ENCODE measurements at regions not wholly inside any gene's neighbourhood (a gene's known extent, or its start where the extent isn't known, plus 50 kb on each side); places are given as distances from the start of the nearest gene placed in this dataset.
"Not testable (repeated sequence)": the region's sequence is repeated elsewhere in the genome, so short reads cannot be mapped to it uniquely, and the experiment has no call there.

DNA sequence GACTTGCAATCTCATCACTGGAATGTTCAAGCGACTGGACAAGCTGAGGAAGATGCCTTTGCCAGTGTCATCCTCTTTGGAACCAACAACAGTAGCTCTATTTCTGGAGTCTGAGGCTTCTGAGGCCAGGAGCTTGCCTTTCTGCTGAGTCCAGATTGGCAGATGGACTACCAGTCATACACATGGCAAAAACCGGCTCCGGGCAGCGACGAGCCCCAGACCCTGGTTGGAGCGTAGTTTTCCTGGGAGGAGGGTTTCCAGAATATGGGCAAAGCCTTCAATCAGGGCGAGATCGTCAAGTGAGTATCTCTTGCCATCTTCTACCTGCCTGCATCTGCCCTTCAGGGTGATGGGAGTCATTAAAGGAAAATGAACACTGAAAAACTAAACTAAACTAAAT lies 807.9 kb downstream of the C4orf33 start:
- no peak for DNase-seq

DNA sequence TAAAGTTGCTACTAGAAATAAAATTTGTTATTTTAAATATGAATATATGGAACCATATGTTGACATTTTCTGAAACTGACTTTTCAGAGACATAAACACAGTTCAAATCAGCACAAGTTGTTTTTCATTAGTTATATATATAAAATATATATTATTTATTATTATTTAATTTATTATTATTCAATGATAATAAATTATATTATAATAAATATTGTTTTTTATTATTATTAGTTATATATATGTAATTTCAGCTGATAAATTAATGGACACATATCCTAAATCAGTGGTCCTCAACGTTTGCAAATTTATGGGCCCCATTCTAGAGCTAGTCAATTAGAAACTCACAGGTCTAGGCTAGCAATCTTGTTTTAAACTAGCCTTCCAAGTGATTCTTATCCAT lies 809.3 kb downstream of the C4orf33 start:
- DNase-seq: no peak

DNA sequence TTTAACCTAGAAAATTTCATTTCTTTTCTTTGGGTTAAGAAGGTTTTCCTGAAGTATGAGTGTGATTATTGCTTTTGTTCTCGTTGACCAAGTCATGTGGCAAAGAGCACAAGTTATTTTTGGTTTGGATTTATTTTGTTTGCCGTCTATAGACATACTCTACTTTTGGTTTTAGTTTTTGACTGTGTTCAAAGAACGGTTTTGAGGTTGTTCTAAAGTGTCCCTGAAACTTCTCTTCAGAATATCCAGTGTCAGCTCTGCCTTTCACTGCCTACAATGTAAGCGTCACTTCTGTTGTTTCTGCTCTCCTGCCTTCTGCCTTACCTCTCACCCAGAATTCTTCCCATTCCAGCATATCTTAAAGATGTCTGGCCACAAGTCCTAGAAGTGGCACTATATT lies 812.2 kb downstream of the C4orf33 start:
- no peak for DNase-seq

DNA sequence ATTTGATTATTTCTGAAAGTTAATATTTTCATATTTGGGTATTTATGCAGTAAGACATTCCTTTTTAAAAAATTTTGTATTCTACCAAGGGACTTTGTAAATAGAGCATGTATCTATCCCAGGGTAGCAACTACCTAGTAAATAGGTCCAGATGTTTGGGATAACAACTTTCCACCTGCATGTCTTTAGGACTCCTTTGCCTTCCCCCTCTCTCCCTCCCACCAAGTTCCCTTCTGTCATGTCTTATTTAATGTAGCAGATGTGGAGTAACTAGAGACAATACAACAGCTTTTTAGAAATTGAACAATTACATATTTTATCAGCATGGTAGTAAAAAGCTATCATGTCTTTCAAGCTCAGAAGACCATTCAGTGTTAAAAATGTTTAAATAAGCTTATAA lies 821.0 kb downstream of the C4orf33 start:
- DNase-seq: no peak

DNA sequence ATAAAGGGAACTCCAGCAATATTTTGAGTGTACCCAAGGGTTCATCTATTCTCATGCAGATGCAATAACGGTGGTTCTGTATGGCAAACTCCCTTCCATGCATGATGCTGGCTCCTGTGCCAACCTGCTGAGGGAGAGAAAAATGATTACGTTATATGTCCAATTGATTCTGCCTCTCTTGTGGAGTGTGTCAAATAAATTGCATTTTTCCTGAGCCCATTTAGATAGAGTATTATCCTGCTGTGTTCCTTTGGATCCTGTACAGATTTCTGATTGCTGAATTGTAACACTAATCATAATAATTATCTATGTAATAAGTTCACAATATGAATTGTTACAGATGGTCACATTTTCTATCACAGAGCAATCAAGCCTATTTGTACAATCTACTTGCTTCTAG lies 821.7 kb downstream of the C4orf33 start:
- DNase-seq: no peak

DNA sequence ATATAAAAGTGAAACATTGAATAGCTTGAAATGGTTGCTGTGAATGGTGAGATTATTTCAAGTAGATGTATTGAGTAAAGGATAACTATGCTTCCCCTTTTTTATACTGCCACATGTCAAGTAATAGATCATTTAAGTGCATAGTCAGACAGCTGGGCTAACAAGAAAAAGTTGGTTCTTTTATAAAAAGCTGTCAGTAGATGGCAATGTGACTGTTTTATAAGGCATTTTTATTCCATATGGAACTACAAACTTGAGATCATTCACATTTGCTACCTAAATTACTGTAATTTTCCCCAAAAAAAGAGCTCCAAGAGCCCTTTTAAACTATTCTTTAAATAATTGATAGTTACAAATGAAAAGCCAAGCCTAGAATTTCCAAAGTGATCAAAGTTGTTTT lies 831.0 kb downstream of the C4orf33 start:
- no peak for DNase-seq

DNA sequence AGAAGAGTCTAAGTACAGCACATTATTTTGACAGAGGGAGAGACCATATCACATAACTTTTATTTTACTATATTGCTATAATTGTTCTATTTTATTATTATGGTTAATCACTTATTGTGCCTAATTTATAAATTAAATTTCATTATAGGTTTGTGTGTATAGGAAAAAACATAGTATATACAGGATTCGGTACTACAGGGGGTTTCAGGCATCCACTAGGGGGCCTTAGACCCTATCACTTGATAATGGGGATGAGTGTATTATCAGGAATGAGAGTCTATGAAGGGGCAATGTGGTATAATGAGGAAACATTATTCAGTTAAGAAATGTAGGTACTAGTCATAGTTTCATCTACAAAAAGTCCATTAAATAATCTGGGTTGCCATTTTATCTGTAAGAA lies 833.1 kb downstream of the C4orf33 start:
- DNase-seq: no peak

DNA sequence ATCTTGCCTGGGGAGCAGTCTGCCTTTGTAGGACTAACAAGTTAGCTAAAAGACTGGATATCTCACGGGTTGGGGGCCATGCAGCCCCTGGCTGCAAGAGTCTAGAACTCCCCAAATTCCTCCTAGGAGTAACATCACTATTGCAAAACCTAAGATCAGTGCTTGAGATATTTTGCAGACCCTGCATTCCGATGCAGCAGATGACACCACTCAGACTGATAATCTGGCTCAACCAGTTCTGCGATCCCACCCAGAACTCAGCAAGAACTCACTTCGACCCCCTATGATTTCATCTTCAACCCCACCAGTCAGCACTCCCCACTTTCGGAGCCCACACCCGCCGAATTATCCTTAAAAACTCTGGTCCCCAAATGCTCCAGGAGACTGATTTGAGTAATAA lies 834.0 kb downstream of the C4orf33 start:
- DNase-seq: no peak

DNA sequence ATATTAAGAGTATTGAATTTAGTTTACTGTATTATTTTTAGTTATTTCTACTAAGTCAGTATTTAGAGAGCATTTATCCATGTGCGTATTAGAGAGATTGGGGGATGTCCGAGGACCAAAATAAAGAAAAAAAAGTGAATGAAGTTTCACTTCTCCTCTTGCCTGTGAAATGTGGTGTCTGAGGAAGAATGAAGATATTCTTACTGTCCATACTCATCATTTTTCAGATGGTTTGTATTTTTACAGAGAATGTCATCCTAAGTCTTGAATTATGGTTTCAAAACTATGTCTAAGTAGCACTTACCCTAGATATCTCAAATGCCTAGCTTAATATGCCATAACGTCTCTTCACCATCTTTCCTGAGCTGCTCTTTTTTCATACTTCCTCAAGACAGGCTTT lies 854.3 kb downstream of the C4orf33 start:
- DNase-seq: no peak

DNA sequence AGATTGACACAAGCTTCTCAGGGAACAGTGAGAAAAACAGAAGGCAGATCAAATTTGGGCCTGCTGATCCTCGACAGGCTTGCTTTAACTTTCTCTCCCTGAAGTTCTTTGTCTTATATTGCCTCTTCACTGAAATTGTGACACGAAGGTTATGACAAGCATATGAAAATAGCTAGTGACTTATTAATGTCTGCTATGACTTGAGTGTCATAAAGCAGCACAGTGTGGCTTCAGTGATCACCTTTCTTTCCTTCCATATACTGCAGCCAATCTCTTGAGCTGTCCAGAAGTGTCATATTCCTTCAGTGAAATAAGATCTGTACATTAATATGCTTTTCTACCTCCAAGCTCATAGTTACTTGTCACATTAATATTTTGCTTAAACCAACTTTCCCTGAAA lies 870.2 kb downstream of the C4orf33 start:
- DNase-seq: no peak

DNA sequence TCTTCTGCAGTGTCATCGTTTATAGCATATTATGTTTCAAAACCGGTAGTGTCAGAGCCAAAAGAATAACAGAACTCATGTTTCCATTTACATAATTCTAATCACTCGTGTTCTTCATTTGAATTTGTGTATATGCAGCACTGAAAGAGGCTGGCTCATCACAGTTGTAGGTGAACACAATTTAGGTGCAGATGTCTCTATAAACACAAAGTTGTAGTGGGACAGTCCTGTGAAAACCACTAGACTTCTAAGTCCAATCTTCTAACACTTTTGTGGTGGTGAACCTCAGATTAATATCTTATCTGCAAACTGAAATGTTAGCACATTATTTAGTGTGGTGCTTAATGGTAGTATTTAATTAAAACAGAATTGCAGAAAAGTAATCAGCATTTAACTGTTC lies 872.4 kb downstream of the C4orf33 start:
- no peak for DNase-seq

DNA sequence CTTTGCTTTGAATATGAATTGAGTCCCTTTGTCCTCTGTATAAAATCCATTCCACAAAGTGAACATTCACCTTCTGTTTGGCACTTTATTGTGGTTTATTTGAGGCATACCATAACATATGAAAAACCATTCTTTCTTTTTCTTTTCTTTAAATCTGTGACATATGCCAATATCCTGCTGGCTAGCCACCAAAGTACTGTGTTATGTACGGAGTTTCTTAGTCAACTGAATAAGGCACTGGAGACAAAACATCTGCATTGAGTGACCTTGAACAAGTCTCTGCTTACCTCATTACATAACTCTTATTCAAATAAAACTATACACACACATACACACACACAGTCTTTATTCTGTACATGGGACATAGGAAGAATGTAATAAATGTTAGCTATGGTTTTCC lies 872.8 kb downstream of the C4orf33 start:
- DNase-seq: no peak

DNA sequence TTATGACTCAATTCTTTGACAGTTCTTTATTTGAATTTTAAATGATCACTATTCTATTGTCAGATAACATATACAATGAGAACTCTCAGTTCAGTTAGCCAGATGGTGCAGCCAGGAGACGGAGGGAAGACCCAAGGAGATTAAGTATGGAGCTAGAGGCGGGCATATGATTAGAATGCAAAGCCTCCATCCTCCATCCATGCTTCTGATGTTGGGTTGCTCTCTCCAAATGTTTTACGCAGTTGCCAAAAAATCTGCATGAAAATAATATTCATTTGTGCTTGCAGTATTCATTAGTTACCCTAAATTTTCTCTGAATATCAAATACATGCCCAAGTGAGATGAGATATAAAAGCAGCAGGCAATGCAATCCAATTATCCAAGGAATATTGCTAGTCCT lies 874.8 kb downstream of the C4orf33 start:
- DNase-seq: no peak

DNA sequence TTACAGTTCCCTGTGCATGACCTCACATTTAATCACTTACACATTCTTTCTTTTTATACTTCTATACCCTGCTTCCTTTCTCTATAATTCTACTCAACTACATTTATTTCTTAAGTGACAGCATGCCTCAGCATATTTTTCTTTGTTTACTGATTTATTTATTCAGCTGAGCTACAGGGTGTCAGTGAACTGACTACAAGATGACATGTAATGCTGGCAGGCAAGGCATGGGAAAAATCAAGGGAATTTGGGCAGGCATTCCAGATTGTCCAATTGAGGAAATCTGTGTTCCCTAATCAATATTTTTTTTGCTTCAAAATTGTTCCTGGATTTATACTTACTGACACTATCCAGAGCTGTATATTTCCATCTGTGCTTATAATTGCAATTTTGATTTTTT lies 875.5 kb downstream of the C4orf33 start:
- DNase-seq: no peak

DNA sequence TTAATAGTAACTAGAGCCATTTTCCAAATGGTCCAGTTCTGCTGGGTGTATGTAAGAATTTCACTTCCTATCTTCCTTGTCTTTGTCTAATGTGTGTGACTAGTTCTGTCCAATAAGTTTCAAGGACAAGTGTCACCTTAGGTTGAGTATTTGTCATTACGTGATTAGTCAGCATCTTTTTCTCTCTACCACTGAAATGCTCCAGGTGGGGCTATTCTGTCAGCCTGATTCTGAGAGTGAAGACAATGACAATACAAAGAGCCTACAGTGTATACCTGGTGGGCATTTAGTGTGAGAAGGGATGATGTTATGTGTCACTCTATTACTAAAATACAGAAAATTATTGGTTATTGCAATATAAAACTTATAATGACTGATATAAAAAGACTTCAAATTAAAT lies 876.3 kb downstream of the C4orf33 start:
- no peak for DNase-seq

DNA sequence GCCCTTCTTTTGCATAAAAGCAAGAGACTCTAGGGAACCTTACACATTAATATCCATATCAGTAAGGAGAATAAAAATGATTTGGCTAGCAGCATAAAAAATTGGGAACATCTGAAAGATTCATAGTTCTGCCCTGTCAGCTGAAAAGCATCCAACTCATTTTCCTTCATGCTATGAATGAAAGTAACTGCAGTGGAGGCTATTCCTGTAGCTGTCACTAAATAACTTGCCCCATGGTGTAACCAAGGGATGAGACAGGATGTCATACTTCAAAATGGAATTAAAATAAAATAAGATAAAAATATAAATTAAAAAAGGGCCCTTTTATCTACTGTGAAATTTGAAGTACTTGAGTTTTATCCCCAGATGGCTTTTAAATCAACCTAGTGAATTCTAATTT lies 878.8 kb downstream of the C4orf33 start:
- DNase-seq: no peak

DNA sequence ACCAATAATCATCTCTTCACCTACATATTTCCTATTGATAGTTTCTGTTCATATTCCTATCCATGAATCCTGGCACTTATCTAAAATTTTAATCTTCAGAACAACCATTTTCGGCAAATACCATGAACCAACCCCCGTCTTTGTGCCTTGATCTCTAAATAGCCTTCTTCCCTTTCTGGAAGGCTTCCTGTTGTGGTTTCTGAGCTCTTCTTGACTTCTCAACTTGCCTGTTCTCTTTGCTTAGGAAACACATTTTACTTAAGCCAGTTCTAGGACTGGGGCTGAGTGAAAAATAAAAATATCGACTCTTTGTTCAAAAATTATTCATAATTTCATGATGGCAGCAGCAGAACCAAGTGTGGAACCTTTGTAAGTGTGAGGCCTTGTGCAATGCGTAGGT lies 882.4 kb downstream of the C4orf33 start:
- DNase-seq: no peak

DNA sequence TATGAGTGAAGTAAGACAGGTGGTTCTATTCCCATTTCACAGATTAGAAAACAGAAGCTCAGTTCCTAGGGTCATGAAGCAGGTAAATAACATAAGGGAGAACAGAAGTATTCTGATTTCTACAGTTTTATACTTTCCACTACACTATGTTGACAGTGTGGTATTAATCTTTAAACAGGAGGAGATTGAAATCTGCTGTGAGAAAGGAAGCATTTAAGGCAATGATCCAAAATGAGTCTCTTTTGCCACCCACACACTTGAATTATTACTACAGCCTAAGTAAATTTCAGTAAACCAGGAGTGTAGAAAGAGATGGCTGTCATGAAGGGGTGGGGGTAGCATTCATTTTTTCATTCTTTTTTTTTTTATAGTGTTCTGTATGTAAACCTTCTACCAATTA lies 893.0 kb downstream of the C4orf33 start:
- no peak for DNase-seq

DNA sequence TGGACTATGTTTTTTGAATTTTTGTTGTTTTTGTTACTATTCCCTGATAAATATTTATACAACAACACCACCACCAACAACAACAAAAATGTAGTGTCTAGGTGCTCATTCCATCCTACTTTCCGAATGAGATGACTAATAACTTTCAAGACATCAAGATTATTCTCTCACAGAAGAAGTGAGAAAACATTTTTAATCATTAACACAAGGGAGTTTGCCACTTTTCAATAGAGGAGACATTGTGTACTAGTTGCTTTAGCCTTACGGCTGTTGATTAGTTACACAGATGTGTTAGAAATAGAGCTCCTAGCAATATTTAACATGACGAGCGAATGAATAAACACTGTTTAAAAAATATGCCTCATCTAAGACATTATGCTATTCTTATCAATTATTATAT lies 898.8 kb downstream of the C4orf33 start:
- no peak for DNase-seq

DNA sequence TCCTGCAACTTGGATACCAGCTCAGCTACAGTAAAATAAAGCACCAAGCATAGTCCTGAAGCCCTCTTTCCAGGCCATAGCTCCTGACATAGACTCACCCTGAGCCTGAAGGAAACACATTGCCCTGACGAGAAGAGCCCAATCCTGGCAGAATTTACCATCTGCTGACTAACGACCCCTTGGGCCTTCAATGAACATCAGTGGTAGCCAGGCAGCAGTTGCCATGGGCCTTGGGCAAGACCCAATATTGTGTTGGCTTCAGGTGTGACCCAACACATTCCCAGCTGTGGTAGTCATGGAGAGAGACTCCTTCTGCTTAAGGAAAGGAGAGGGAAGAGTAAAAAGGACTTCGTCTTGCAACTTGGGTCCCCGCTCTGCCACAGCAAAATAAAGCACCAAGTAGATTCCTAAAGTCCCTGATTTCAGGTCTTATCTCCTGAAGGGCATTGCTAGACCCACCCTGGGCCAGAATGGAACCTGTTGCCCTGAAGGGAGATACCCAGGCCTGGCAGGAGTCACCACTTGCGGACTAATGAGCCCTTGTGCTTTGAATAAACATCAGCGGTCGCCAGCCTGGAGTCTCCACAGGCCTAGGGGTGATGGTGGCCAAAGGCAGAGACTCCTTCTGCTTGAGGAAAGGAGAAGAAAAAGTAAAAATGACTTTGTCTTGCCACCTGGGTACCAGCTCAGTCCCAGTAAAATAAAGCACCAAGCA lies 902.6 kb downstream of the C4orf33 start:
- DNase-seq: no peak

DNA sequence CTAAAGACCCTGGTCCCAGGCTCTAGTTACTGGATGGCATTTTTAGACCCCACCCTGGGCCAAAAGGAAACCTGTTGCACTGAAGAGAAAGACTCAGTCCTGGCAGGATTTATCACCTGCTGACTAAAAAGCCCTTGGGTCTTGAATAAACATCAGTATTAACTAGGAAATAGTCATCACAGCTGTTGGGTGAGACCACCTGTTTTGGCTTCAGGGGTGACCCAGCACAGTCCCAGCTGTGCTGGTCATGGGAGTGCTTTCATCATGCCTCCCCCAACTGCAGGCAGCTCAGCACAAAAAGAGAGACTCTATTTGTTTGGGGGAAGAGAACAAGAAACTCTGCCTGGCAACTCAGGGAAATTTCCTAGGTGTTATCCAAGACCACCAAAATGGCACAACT lies 903.2 kb downstream of the C4orf33 start:
- no peak for DNase-seq

DNA sequence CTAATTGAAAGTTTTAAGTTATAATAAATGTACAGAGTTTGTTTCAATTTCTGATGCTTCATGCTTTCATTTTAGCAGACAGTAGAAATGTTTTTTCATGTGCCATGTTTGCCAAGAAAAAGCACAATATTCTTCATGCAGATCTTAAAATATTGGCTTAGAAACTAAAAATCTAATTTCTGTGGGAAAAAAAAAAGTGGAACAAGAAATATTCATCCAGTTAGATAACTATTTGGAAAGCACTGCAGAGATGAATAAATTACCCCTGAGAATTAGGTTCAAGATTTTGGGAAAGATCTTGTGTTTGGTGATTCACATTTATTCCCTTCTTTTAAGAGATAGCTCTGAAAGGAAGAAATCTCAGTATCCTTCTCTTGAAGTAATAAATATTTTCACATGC lies 912.5 kb downstream of the C4orf33 start:
- DNase-seq: no peak

DNA sequence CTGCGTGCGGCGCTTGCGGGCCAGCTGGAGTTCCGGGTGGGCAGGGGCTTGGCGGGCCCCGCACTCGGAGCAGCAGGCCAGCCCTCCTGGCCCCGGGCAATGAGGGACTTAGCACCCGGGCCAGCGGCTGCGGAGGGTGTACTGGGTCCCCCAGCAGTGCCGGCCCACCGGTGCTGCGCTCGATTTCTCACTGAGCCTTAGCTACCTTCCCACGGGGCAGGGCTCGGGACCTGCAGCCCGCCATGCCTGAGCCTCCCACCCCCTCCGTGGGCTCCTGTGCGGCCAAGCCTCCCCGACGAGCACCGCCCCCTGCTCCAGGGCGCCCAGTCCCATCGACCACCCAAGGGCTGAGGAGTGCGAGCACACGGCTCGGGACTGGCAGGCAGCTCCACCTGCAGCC lies 916.9 kb downstream of the C4orf33 start:
- not testable (repeated sequence) for DNase-seq

DNA sequence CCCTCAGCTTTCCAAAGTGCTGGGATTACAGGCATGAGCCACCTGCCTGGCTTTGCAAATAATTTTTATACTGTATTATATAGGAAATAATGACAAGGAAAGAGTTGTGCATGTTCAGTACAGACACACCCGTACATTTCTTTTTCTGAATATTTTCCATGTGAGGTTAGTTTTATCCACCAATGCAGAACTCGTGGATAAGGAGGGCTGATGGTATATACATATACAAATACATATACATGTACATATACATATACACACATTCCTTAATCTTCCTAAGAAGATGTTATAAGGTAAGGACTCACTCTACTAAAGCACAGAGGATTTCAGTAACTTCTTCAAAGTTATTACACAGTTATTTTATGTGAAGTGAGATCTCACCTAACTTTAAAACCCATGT lies 925.8 kb downstream of the C4orf33 start:
- DNase-seq: no peak

DNA sequence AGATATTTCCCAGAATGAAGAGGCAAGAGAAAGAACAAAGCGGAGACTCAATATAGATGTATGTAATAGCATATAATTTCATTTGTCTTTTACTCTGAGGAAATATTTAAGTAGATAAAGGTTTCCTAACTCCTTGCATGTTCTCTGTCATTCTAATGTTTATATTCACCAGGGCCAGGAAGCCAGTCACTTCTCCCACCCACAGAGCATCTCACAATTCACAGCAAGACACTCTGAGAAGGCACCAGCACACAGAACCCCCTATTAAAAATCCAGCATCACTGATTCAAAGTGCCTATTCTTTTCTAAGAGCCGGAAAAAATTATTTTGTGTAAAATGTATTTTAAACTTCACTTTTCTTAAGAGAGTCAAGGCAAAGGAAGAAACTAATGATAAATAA lies 927.1 kb downstream of the C4orf33 start:
- no peak for DNase-seq

DNA sequence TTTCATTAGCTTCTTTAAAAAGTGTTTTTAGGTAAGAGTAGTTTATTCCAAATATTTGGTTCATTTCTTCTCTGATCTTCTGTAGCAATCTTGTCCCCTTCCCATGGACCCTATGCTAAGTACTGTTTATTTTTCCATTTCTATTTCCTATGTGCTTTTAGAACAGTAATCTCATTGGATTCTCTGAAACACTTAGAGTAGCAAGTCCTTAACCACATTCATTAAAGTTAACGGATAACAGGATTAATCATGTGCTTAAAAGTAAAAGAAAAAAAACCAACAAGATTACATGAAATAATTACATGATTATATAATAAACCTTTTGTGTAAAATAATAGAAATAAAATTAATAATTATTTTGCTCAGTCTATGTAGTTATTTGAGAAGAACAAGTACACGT lies 929.7 kb downstream of the C4orf33 start:
- no peak for DNase-seq

Data from GF-D8 (cell line).